HEK293 (cell line): ENCODE measurements at regions not wholly inside any gene's neighbourhood (a gene's known extent, or its start where the extent isn't known, plus 50 kb on each side); places are given as distances from the start of the nearest gene placed in this dataset.

ENCODE experiments used
- CTCF ChIA-PET: fragments of 350-600 bp; formaldehyde crosslinking; extraction: SDS; loops from one replicate; lab custom pipeline; 2021; ENCODE audit warnings: antibody characterized with exemption; lab: Yijun Ruan, JAX
- POLR2A ChIA-PET: fragments of 300-600 bp; formaldehyde crosslinking; extraction: SDS; loops from one replicate; lab custom pipeline; 2020; ENCODE audit warnings: antibody characterized with exemption, inconsistent platforms; lab: Yijun Ruan, JAX
- H3K27ac ChIP-seq: fragments of 200-500 bp; sonication (Bioruptor generic); 2 replicates; pipeline ENCODE4 v1.5.1; 2014; ENCODE audit warnings: low read depth, low read length, control low read depth, inconsistent platforms; ENCODE audit errors: extremely low read depth
- H3K36me3 ChIP-seq, 2 experiments: fragments of 200-500 bp in 1 of 2; sonication (Bioruptor generic) in 1 of 2; 1 replicate in 1 of 2; 2 replicates in 1 of 2; pipeline ENCODE4 v1.5.1; 2014 to 2017; ENCODE audit warnings: inconsistent platforms in 2 of 2, low read length in 2 of 2; ENCODE audit not compliant: control insufficient read depth in 2 of 2, insufficient read depth in 1 of 2
- H3K4me1 ChIP-seq: fragments of 200-500 bp; sonication (Bioruptor generic); 2 replicates; pipeline ENCODE4 v1.5.1; 2014; ENCODE audit warnings: mild to moderate bottlenecking, low read length, inconsistent platforms; ENCODE audit not compliant: control insufficient read depth, insufficient read depth
- H3K4me3 ChIP-seq: 2 replicates; pipeline ENCODE4 v1.5.1; 2011; ENCODE audit warnings: low read depth, mild to moderate bottlenecking, control low read depth, low read length, moderate library complexity
- H3K9me3 ChIP-seq: fragments of 200-500 bp; sonication (Bioruptor generic); 2 replicates; pipeline ENCODE4 v1.5.1; 2014; ENCODE audit warnings: low read depth, low read length, inconsistent platforms; ENCODE audit not compliant: control insufficient read depth, insufficient read depth
- GLI2 ChIP-seq: fragments of 450-650 bp; formaldehyde crosslinking; IDR thresholded peaks from 2 replicates; pipeline ENCODE4; 2017; ENCODE audit warnings: missing biosample characterization, missing genetic modification characterization, low read depth, borderline replicate concordance
- GLIS2 ChIP-seq: fragments of 450-650 bp; formaldehyde crosslinking; IDR thresholded peaks from 2 replicates; pipeline ENCODE4 v1.5.1; 2016; ENCODE audit warnings: missing biosample characterization, missing genetic modification characterization
- ZBTB17 ChIP-seq: fragments of 450-650 bp; formaldehyde crosslinking; IDR thresholded peaks from 2 replicates; pipeline ENCODE4 v1.5.1; 2016; ENCODE audit warnings: missing biosample characterization, missing genetic modification characterization
- ZIC2 ChIP-seq: fragments of 450-650 bp; formaldehyde crosslinking; IDR thresholded peaks from 2 replicates; pipeline ENCODE4 v1.5.1; 2016; ENCODE audit warnings: missing biosample characterization, missing genetic modification characterization
- ZNF175 ChIP-seq: fragments of 450-650 bp; formaldehyde crosslinking; IDR thresholded peaks from 2 replicates; pipeline ENCODE4 v1.5.1; 2016; ENCODE audit warnings: missing biosample characterization, missing genetic modification characterization
- ZNF184 ChIP-seq: fragments of 450-650 bp; IDR thresholded peaks from 2 replicates; pipeline ENCODE4 v1.5.1; 2018; ENCODE audit warnings: missing biosample characterization, mild to moderate bottlenecking, missing genetic modification characterization
- ZNF239 ChIP-seq: fragments of 450-650 bp; formaldehyde crosslinking; IDR thresholded peaks from 2 replicates; pipeline ENCODE4 v1.5.1; 2016; ENCODE audit warnings: missing biosample characterization, missing genetic modification characterization
- ZNF274 ChIP-seq, 2 experiments: fragments of 200-500 bp in 1 of 2; fragments of 450-650 bp in 1 of 2; sonication (Bioruptor generic) in 1 of 2; formaldehyde crosslinking in 1 of 2; IDR thresholded peaks; 2 replicates each; pipeline versions ENCODE4 v1.5.1 to v1.6.1; 2014 to 2016; ENCODE audit warnings: borderline replicate concordance in 1 of 2, inconsistent platforms in 1 of 2, low read length in 1 of 2, missing biosample characterization in 1 of 2, missing genetic modification characterization in 1 of 2
- ZNF514 ChIP-seq: fragments of 450-650 bp; formaldehyde crosslinking; IDR thresholded peaks from 2 replicates; pipeline ENCODE4 v1.5.1; 2016; ENCODE audit warnings: missing biosample characterization, missing genetic modification characterization
- ZNF549 ChIP-seq: fragments of 450-650 bp; IDR thresholded peaks from 2 replicates; pipeline ENCODE4 v1.5.1; 2018; ENCODE audit warnings: missing biosample characterization, missing genetic modification characterization, mild to moderate bottlenecking, inconsistent platforms, moderate library complexity
- ZNF677 ChIP-seq: fragments of 450-650 bp; IDR thresholded peaks from 2 replicates; pipeline ENCODE4 v1.5.0; 2018; ENCODE audit warnings: missing biosample characterization, mild to moderate bottlenecking, missing genetic modification characterization, moderate library complexity
- ZNF701 ChIP-seq: fragments of 450-650 bp; formaldehyde crosslinking; IDR thresholded peaks from 2 replicates; pipeline ENCODE4 v1.5.1; 2016; ENCODE audit warnings: missing biosample characterization, missing genetic modification characterization
- ZNF837 ChIP-seq: fragments of 450-650 bp; formaldehyde crosslinking; IDR thresholded peaks from 2 replicates; pipeline ENCODE4 v1.5.1; 2016; ENCODE audit warnings: missing biosample characterization, missing genetic modification characterization
- TF ChIP-seq, protein P1 (sequence below): fragments of 450-650 bp; formaldehyde crosslinking; IDR thresholded peaks from 2 replicates; pipeline ENCODE4; 2016; ENCODE audit warnings: missing biosample characterization, missing genetic modification characterization
- TF ChIP-seq, protein P2 (sequence below): IDR thresholded peaks from 2 replicates; pipeline ENCODE4 v1.6.1; 2011; ENCODE audit warnings: mild to moderate bottlenecking, low read depth, low read length, borderline replicate concordance
- TF ChIP-seq, protein P3 (sequence below): fragments of 450-650 bp; formaldehyde crosslinking; conservative IDR thresholded peaks from 2 replicates; pipeline ENCODE4 v1.5.1; 2016; ENCODE audit warnings: low read depth, missing biosample characterization, missing genetic modification characterization
- TF ChIP-seq, protein P4 (sequence below): fragments of 450-650 bp; formaldehyde crosslinking; IDR thresholded peaks from 2 replicates; pipeline ENCODE4 v1.5.1; 2016; ENCODE audit warnings: missing biosample characterization, missing genetic modification characterization

DNA sequence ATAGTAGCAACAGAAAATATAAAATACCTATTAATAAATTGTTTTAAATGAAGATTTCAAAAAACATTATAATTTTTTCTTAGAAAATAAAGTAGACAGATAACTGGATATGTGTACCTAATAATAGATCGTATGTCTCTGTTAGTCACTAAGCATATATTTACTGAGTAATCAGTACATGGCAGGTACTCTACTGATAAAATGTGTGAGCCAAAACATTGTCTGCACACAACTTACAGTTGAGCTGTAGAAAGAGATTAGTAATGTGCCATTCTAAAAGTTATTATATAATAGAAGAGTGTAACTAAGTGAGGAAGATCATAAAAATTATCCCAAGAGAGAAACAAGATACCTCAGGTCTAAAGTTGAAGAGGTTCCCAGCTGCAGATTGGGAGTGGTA is 929.9 kb upstream of the EPHA7 start (continued):
- TF ChIP-seq, protein P1, sequence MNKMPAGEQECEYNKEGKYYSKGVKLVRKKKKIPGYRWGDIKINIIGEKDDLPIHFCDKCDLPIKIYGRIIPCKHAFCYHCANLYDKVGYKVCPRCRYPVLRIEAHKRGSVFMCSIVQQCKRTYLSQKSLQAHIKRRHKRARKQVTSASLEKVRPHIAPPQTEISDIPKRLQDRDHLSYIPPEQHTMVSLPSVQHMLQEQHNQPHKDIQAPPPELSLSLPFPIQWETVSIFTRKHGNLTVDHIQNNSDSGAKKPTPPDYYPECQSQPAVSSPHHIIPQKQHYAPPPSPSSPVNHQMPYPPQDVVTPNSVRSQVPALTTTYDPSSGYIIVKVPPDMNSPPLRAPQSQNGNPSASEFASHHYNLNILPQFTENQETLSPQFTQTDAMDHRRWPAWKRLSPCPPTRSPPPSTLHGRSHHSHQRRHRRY (tag by site-specific recombination), result no peak
- TF ChIP-seq GLIS2 (tag by site-specific recombination), result no peak
- TF ChIP-seq, all 188 proteins: peak for 0

DNA sequence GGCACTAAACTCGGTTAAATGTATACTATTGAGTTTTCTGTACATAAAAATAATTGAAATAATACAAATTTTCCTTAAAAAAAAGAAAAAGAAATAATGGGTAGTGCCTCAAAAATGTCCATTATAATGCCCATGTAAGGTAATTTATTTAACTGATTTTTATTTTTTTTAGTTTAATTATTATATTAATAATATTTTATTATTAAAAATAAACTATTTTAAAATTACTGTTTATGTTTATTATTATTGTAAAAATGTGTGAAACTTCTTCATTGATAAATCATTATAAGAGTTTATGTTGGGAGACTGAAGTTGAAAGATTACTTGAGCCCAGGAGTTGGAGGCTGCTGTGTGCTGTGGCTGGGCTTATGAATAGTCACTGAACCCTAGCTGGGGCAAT is 925.5 kb upstream of the EPHA7 start:
- H3K9me3 ChIP-seq, result no peaks in the 10 kb centered on the region
- H3K36me3 ChIP-seq, result no peaks in the 10 kb centered on the region
- POLR2A ChIA-PET, result no interaction called here
- CTCF ChIA-PET, result no interaction called here
- TF ChIP-seq, protein P2, sequence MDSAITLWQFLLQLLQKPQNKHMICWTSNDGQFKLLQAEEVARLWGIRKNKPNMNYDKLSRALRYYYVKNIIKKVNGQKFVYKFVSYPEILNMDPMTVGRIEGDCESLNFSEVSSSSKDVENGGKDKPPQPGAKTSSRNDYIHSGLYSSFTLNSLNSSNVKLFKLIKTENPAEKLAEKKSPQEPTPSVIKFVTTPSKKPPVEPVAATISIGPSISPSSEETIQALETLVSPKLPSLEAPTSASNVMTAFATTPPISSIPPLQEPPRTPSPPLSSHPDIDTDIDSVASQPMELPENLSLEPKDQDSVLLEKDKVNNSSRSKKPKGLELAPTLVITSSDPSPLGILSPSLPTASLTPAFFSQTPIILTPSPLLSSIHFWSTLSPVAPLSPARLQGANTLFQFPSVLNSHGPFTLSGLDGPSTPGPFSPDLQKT, result no peak
- TF ChIP-seq ZNF514, result no peak
- TF ChIP-seq, protein P3, sequence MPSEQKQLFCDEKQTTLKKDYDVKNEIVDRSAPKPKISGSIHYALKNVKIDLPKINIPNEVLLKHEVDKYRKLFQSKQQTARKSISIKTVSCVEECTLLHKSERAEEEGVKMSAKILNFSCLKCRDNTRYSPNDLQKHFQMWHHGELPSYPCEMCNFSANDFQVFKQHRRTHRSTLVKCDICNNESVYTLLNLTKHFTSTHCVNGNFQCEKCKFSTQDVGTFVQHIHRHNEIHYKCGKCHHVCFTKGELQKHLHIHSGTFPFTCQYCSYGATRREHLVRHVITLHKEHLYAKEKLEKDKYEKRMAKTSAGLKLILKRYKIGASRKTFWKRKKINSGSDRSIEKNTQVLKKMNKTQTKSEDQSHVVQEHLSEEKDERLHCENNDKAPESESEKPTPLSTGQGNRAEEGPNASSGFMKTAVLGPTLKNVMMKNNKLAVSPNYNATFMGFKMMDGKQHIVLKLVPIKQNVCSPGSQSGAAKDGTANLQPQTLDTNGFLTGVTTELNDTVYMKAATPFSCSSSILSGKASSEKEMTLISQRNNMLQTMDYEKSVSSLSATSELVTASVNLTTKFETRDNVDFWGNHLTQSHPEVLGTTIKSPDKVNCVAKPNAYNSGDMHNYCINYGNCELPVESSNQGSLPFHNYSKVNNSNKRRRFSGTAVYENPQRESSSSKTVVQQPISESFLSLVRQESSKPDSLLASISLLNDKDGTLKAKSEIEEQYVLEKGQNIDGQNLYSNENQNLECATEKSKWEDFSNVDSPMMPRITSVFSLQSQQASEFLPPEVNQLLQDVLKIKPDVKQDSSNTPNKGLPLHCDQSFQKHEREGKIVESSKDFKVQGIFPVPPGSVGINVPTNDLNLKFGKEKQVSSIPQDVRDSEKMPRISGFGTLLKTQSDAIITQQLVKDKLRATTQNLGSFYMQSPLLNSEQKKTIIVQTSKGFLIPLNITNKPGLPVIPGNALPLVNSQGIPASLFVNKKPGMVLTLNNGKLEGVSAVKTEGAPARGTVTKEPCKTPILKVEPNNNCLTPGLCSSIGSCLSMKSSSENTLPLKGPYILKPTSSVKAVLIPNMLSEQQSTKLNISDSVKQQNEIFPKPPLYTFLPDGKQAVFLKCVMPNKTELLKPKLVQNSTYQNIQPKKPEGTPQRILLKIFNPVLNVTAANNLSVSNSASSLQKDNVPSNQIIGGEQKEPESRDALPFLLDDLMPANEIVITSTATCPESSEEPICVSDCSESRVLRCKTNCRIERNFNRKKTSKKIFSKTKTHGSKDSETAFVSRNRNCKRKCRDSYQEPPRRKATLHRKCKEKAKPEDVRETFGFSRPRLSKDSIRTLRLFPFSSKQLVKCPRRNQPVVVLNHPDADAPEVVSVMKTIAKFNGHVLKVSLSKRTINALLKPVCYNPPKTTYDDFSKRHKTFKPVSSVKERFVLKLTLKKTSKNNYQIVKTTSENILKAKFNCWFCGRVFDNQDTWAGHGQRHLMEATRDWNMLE (tag by site-specific recombination), result no peak
- TF ChIP-seq ZIC2 (tag by site-specific recombination), result no peak
- no peak for TF ChIP-seq ZNF701 (tag by site-specific recombination)
- TF ChIP-seq GLI2 (tag by site-specific recombination), result no peak
- TF ChIP-seq ZBTB17 (tag by site-specific recombination), result no peak
- no peak for TF ChIP-seq ZNF239 (tag by site-specific recombination)
- no peak for TF ChIP-seq ZNF274 (IDR thresholded peaks at IDR 0.05; ENCODE audit: low read length)
- no peak for TF ChIP-seq ZNF274 (tag by site-specific recombination; IDR thresholded peaks at IDR 0.05; ENCODE audit: borderline replicate concordance)
- TF ChIP-seq, protein P4, sequence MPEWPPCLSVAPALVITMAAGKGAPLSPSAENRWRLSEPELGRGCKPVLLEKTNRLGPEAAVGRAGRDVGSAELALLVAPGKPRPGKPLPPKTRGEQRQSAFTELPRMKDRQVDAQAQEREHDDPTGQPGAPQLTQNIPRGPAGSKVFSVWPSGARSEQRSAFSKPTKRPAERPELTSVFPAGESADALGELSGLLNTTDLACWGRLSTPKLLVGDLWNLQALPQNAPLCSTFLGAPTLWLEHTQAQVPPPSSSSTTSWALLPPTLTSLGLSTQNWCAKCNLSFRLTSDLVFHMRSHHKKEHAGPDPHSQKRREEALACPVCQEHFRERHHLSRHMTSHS, result no peak
- TF ChIP-seq ZNF175 (tag by site-specific recombination), result no peak
- TF ChIP-seq ZNF677 (tag by site-specific recombination), result no peak
- TF ChIP-seq ZNF837 (tag by site-specific recombination), result no peak
- TF ChIP-seq ZNF549, result no peak
- TF ChIP-seq ZNF184 (tag by site-specific recombination), result no peak
- H3K4me3 ChIP-seq, result no peak overlapping the region
- no peak overlapping the region for H3K27ac ChIP-seq
- no peaks in the 10 kb centered on the region for H3K4me1 ChIP-seq
